Small intestine (tissue), 7 donors: ENCODE measurements at regions not wholly inside any gene's neighbourhood (a gene's known extent, or its start where the extent isn't known, plus 50 kb on each side); places are given as distances from the start of the nearest gene placed in this dataset.
A peak's percentile ranks its signal among the peaks of the same experiment; 100 is the strongest.

Experiments
- DNase-seq, 2 donors: peaks; one replicate each; pipeline versions ENCODE4 v3.0.0 to v3.0.0-alpha.2; 2013
- FAIRE-seq: peaks from 2 replicates; lab custom pipeline; 2012; peaks lifted over from hg19 to GRCh38; lab: Jason Lieb, UNC
- H3K27ac ChIP-seq, 3 donors: one replicate each; pipeline ENCODE4 v1.5.1; 2013; ENCODE audit warnings: low read length in 2 of 3, mild to moderate bottlenecking in 2 of 3, control low read depth in 1 of 3, inconsistent platforms in 1 of 3, low read depth in 1 of 3, moderate library complexity in 1 of 3
- H3K27me3 ChIP-seq, 3 donors: one replicate each; pipeline ENCODE4 v1.6.1; 2013; ENCODE audit warnings: low read length in 3 of 3, inconsistent platforms in 1 of 3; ENCODE audit not compliant: control insufficient read depth in 3 of 3, insufficient read depth in 3 of 3
- H3K36me3 ChIP-seq, 3 donors: one replicate each; pipeline ENCODE4 v1.6.1; 2013; ENCODE audit warnings: low read length in 3 of 3, inconsistent platforms in 1 of 3, low read depth in 1 of 3, mild to moderate bottlenecking in 1 of 3, moderate library complexity in 1 of 3; ENCODE audit not compliant: control insufficient read depth in 3 of 3, insufficient read depth in 2 of 3
- H3K4me1 ChIP-seq, 3 donors: one replicate each; pipeline ENCODE4 v1.6.1; 2013; ENCODE audit warnings: low read length in 2 of 3, inconsistent platforms in 1 of 3, low read depth in 1 of 3, mild to moderate bottlenecking in 1 of 3, moderate library complexity in 1 of 3; ENCODE audit not compliant: control insufficient read depth in 3 of 3, insufficient read depth in 2 of 3
- H3K4me3 ChIP-seq, 3 donors: one replicate each; pipeline ENCODE4 v1.5.1; 2013; ENCODE audit warnings: low read length in 3 of 3, control low read depth in 1 of 3, inconsistent platforms in 1 of 3, low read depth in 1 of 3, mild to moderate bottlenecking in 1 of 3, moderate library complexity in 1 of 3
- H3K9me3 ChIP-seq, 2 donors: one replicate each; pipeline ENCODE4 v1.6.1; 2013; ENCODE audit warnings: low read depth in 1 of 2, low read length in 1 of 2; ENCODE audit not compliant: control insufficient read depth in 2 of 2, insufficient read depth in 1 of 2
- WGBS, 3 donors: extraction: QIAGEN DNeasy Blood & Tissue Kit; methylation state at CpG; one replicate each; pipeline ENCODE4 v1.1.7; 2013; 5-methylcytosine and 5-hydroxymethylcytosine counted together
- donor health status: healthy with polysubstance abuse.
- donor health status: control.
- donor health status: control.
- donor health status: Bipolar disorder and iron deficiency.
- donor health status: healthy.

DNA sequence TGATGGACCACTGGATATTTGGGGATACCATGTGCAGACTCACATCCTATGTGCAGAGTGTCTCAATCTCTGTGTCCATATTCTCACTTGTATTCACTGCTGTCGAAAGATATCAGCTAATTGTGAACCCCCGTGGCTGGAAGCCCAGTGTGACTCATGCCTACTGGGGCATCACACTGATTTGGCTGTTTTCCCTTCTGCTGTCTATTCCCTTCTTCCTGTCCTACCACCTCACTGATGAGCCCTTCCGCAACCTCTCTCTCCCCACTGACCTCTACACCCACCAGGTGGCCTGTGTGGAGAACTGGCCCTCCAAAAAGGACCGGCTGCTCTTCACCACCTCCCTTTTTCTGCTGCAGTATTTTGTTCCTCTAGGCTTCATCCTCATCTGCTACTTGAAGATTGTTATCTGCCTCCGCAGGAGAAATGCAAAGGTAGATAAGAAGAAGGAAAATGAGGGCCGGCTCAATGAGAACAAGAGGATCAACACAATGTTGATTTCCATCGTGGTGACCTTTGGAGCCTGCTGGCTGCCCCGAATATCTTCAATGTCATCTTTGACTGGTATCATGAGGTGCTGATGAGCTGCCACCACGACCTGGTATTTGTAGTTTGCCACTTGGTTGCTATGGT is 54.5 kb upstream of the HNRNPA0 start:
- peaks cover 0 to 5% (median 0%) of the 10 kb centered on the region in 3 donors for H3K4me1 ChIP-seq
- H3K27me3 ChIP-seq, result no peaks in the 10 kb centered on the region
- H3K36me3 ChIP-seq, result peaks cover 0 to 11% (median 6%) of the 10 kb centered on the region in 3 donors
- FAIRE-seq (no peak), DNase-seq (no peak)
- 40 to 65% (median 57%) methylated on average over 9 of the region's 9 CpGs for WGBS, 3 donors
- peaks cover 0 to 2% of the 10 kb centered on the region in 2 donors for H3K9me3 ChIP-seq
- H3K27ac ChIP-seq, result no peak overlapping the region
- no peak overlapping the region for H3K4me3 ChIP-seq

DNA sequence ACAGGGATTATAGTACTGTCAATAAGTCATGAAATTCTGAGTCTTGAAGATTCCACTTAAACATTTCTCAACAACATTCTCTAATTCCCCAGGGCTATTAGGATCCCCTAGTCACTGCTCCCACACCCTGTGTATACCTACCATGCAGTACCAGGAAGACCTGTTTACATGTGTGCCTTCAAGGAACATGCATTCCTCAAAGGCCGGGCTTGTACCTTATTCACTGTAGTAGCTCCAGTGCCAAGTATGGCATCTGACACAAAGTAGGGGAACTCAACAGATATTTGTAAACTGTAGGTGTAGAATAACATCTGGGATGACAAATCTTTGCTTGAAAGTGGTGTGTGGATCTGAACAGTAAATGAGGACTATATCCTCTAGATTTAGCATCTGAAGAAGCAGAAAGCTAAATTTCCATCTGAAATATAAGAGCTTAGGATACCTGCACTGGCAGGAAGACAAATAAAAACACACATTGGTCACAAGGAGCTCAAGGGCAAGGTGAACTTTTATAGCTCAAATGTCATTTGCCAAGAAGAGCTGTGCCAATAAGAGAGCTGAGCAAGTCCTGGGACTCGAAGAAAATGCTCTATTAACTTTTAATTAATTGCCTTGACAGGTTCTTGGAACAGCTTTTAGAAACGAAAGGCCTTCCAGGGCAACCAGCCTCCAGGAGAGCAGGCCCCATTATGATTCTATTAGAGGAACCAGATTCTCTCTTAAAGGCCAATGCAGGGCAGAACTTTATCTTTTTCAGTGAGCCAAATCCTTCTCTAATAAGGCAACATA is 52.3 kb upstream of the MYOT start:
- H3K27ac ChIP-seq, result no peak overlapping the region

More for the DNA sequence above, 52.3 kb upstream of the MYOT start:
- Histone ChIP-seq H3K4me1 (peaks cover 0 to 3% (median 0%) of the 10 kb centered on the region in 3 donors), H3K4me3 (no peak overlapping the region), H3K36me3 (peaks cover 0 to 6% (median 3%) of the 10 kb centered on the region in 3 donors), H3K9me3 (peaks cover 0 to 2% of the 10 kb centered on the region in 2 donors), H3K27me3 (no peaks in the 10 kb centered on the region)
- FAIRE-seq, result no peak
- DNase-seq, result peak in 1 of 2 donors; percentile 66
- WGBS, 3 donors, result 11 to 38% (median 23%) methylated on average over 3 of the region's 3 CpGs
